OCI-LY7 (cell line): ENCODE measurements at regions not wholly inside any gene's neighbourhood (a gene's known extent, or its start where the extent isn't known, plus 50 kb on each side); places are given as distances from the start of the nearest gene placed in this dataset.

Experiments
- BruUV-seq: library from RNA; stranded (reverse); fragments of 400-500 nt; replicated peaks from 2 replicates; lab custom pipeline; 2021; lab: Mats Ljungman, UMichigan
- CTCF ChIA-PET: fragments of 300-600 bp; sonication (Branson Sonifier 250); formaldehyde crosslinking; loops from one replicate; lab custom pipeline; 2022; ENCODE audit warnings: antibody characterized with exemption; ENCODE audit not compliant: unreplicated experiment; lab: Charles Lee
- POLR2A ChIA-PET: fragments of 300-600 bp; sonication (Branson Sonifier 250); formaldehyde crosslinking; loops from one replicate; lab custom pipeline; 2022; ENCODE audit warnings: antibody characterized with exemption; lab: Charles Lee
- DNase-seq: peaks from one replicate; pipeline ENCODE4 v3.0.0-alpha.2; 2015; ENCODE audit warnings: low spot score
- H2AFZ ChIP-seq: fragments of 200-600 bp; sonication (generic), shearing (Covaris generic); 2 replicates; pipeline ENCODE4 v1.6.1; 2014; ENCODE audit warnings: mild to moderate bottlenecking, antibody characterized with exemption, low read length, moderate library complexity
- H3K27ac ChIP-seq: fragments of 200-600 bp; sonication (generic); 2 replicates; pipeline ENCODE4 v1.5.1; 2014; ENCODE audit warnings: mixed run types, low read depth, mild to moderate bottlenecking, moderate library complexity, low read length, inconsistent platforms; ENCODE audit not compliant: poor library complexity, severe bottlenecking
- H3K36me3 ChIP-seq: fragments of 200-600 bp; sonication (generic); 2 replicates; pipeline ENCODE4 v1.6.1; 2014; ENCODE audit warnings: mild to moderate bottlenecking, antibody characterized with exemption, low read length, moderate library complexity, mixed read lengths; ENCODE audit not compliant: insufficient read depth
- H3K4me1 ChIP-seq: fragments of 200-600 bp; sonication (generic); 2 replicates; pipeline ENCODE4 v1.5.1; 2014; ENCODE audit warnings: mild to moderate bottlenecking, low read length; ENCODE audit not compliant: insufficient read depth, poor library complexity, severe bottlenecking
- H3K4me2 ChIP-seq: fragments of 200-600 bp; sonication (generic); 2 replicates; pipeline ENCODE4 v1.6.1; 2014; ENCODE audit warnings: mild to moderate bottlenecking, low read length
- H3K4me3 ChIP-seq: fragments of 200-600 bp; sonication (generic); 2 replicates; pipeline ENCODE4 v1.5.1; 2014; ENCODE audit warnings: mild to moderate bottlenecking, low read depth, low read length; ENCODE audit not compliant: poor library complexity, severe bottlenecking
- H3K79me2 ChIP-seq: fragments of 200-600 bp; sonication (generic); 2 replicates; pipeline ENCODE4 v1.6.1; 2016; ENCODE audit warnings: low read depth, mild to moderate bottlenecking, low read length, moderate library complexity, mixed read lengths; ENCODE audit not compliant: insufficient read depth
- H3K9me2 ChIP-seq: fragments of 200-600 bp; sonication (generic); 2 replicates; pipeline ENCODE4 v1.6.1; 2016; ENCODE audit warnings: mild to moderate bottlenecking, low read length, mixed read lengths; ENCODE audit not compliant: insufficient read depth
- H3K9me3 ChIP-seq: fragments of 200-600 bp; sonication (generic); 2 replicates; pipeline ENCODE4 v1.6.1; 2014; ENCODE audit warnings: mild to moderate bottlenecking, mixed run types, low read length, mixed read lengths
- H4K20me1 ChIP-seq: fragments of 200-600 bp; sonication (generic); 2 replicates; pipeline ENCODE4 v1.6.1; 2014; ENCODE audit warnings: mild to moderate bottlenecking, antibody characterized with exemption, low read length, moderate library complexity, mixed read lengths; ENCODE audit not compliant: insufficient read depth
- EZH2phosphoT487 ChIP-seq: fragments of 200-600 bp; sonication (generic); IDR thresholded peaks from 2 replicates; pipeline ENCODE4 v1.6.1; 2018; ENCODE audit warnings: low read depth, borderline replicate concordance, mild to moderate bottlenecking, mixed run types, antibody characterized with exemption, low read length, moderate library complexity, mixed read lengths
- intact Hi-C: fragments of 100-400 bp; cut with micrococcal nuclease; formaldehyde crosslinking; loops from one replicate; pipeline ENCODE4 v1.10.0; 2022; ENCODE audit not compliant: unreplicated experiment
- TF ChIP-seq, protein P1 (sequence below): fragments of 200-600 bp; sonication (generic); conservative IDR thresholded peaks from 2 replicates; pipeline ENCODE4 v1.5.1; 2014; ENCODE audit warnings: mild to moderate bottlenecking, antibody characterized with exemption, low read length, moderate library complexity, mixed read lengths

DNA sequence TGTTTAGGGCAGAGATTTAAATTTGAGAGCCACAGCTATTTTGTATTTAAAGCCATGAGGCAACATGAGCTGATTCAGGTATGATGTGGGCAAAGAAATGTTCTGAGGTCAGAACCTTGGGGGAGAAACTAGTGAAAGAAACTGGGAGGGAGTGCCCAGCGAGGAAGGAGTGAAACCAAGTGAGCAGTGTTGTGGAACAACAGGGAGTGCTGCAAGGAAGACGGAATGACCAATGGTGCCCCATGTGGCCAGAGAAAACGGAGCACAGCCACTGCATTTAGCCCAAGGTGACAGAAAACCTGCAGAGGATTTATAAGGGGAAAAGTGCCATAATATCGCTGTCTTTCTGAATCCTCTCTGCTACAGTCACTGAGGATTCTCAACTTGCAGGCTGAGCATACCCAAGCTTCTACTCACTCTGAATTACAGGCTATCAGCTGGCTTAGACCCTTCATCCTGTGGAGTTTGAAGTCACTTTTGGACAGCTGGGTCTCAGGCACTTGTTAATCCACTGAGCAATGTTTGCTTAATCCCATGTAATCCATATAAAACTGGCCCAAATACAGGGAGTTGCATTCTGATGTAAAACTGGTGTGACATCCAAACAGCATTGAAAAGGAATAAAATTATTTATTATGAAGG is 777.3 kb downstream of the CCSER2 start:
- CTCF ChIA-PET = no interaction called here
- no peak for DNase-seq
- Histone ChIP-seq H4K20me1 (no peaks in the 10 kb centered on the region), H2AFZ (no peak overlapping the region), H3K79me2 (no peaks in the 10 kb centered on the region), H3K9me2 (no peaks in the 10 kb centered on the region), H3K4me3 (no peak overlapping the region), H3K36me3 (no peaks in the 10 kb centered on the region), H3K4me2 (no peak overlapping the region), H3K4me1 (no peaks in the 10 kb centered on the region), H3K27ac (no peak overlapping the region), H3K9me3 (no peaks in the 10 kb centered on the region)
- POLR2A ChIA-PET = interaction anchor here (1.7 kb wide), 1 partner anchor 10 kb away, joined by 3 read pairs; no protein-coding TSS in a partner anchor
- BruUV-seq = no TSS peak
- TF ChIP-seq, protein P1, sequence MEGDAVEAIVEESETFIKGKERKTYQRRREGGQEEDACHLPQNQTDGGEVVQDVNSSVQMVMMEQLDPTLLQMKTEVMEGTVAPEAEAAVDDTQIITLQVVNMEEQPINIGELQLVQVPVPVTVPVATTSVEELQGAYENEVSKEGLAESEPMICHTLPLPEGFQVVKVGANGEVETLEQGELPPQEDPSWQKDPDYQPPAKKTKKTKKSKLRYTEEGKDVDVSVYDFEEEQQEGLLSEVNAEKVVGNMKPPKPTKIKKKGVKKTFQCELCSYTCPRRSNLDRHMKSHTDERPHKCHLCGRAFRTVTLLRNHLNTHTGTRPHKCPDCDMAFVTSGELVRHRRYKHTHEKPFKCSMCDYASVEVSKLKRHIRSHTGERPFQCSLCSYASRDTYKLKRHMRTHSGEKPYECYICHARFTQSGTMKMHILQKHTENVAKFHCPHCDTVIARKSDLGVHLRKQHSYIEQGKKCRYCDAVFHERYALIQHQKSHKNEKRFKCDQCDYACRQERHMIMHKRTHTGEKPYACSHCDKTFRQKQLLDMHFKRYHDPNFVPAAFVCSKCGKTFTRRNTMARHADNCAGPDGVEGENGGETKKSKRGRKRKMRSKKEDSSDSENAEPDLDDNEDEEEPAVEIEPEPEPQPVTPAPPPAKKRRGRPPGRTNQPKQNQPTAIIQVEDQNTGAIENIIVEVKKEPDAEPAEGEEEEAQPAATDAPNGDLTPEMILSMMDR = peak; percentile 34; the same call in 1 of the 2 replicates
- TF ChIP-seq EZH2phosphoT487 = no peak
- intact Hi-C loops = no loop called here

DNA sequence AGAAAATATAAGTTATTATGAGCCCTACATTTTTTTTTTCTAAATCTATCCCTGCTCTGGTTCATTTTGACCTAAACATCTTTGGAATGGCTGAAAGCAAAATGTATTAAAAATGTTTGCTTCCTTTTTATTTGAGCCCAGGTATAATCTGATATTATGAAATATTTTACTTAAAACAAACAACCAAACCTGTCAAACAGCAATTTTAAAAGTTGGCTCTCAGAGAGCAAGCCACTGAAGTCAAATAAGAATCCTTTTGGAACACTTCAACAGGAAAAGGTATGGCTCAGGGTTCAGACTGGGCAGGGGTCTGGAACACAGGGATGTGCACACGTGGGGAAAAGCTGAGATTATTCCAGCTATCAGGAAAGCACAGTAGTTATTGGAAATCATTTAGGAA is 782.9 kb downstream of the CCSER2 start:
- Histone ChIP-seq H3K9me2 (no peaks in the 10 kb centered on the region), H3K79me2 (no peaks in the 10 kb centered on the region), H3K4me2 (no peak overlapping the region), H3K27ac (no peak overlapping the region), H4K20me1 (no peaks in the 10 kb centered on the region), H2AFZ (no peak overlapping the region), H3K9me3 (no peaks in the 10 kb centered on the region), H3K4me3 (no peak overlapping the region), H3K36me3 (no peaks in the 10 kb centered on the region), H3K4me1 (no peaks in the 10 kb centered on the region)
- TF ChIP-seq, protein P1 = no peak
- TF ChIP-seq EZH2phosphoT487 = no peak
- BruUV-seq = no TSS peak
- CTCF ChIA-PET = no interaction called here
- intact Hi-C loops = no loop called here
- POLR2A ChIA-PET = no interaction called here
- no peak for DNase-seq

- no TSS peak for BruUV-seq
- TF ChIP-seq EZH2phosphoT487 = no peak
- TF ChIP-seq, protein P1 = no peak
- H2AFZ ChIP-seq = no peak overlapping the region
- no peak overlapping the region for H3K4me3 ChIP-seq
- no peak overlapping the region for H3K27ac ChIP-seq
- no peaks in the 10 kb centered on the region for H4K20me1 ChIP-seq
- CTCF ChIA-PET = no interaction called here
- DNase-seq = no peak
- POLR2A ChIA-PET = interaction anchor here (1.5 kb wide), 1 partner anchor 9 kb away, joined by 4 read pairs; no protein-coding TSS in a partner anchor
- intact Hi-C loops = no loop called here
- H3K36me3 ChIP-seq = no peaks in the 10 kb centered on the region
- H3K9me2 ChIP-seq = no peaks in the 10 kb centered on the region
- no peak overlapping the region for H3K4me2 ChIP-seq
- no peaks in the 10 kb centered on the region for H3K4me1 ChIP-seq
- H3K79me2 ChIP-seq = no peaks in the 10 kb centered on the region
- H3K9me3 ChIP-seq = no peaks in the 10 kb centered on the region
Observed at GRCh38 chr10:85124603-85125051, 796.2 kb downstream of the CCSER2 start.
